Panc1 (cell line): ENCODE measurements at regions not wholly inside any gene's neighbourhood (a gene's known extent, or its start where the extent isn't known, plus 50 kb on each side); places are given as distances from the start of the nearest gene placed in this dataset.

Experiments
- ATAC-seq: fragments of 200-7000 bp; cut with Tn5 transposase; 2 replicates; pipeline ENCODE4 v1.9.1; 2020; ENCODE audit warnings: mild to moderate bottlenecking, moderate library complexity
- BruUV-seq: library from RNA; stranded (reverse); fragments of 400-500 nt; replicated peaks from 2 replicates; lab custom pipeline; 2021; lab: Mats Ljungman, UMichigan
- CTCF ChIA-PET: fragments of 300-600 bp; sonication (Branson Sonifier 250); formaldehyde crosslinking; loops from one replicate; lab custom pipeline; 2022; ENCODE audit warnings: antibody characterized with exemption; lab: Charles Lee
- POLR2A ChIA-PET: fragments of 300-600 bp; sonication (Branson Sonifier 250); formaldehyde crosslinking; loops from one replicate; lab custom pipeline; 2022; ENCODE audit warnings: antibody characterized with exemption; lab: Charles Lee
- DNase-seq: peaks from one replicate; pipeline ENCODE4 v3.0.0-alpha.2; 2010; ENCODE audit warnings: low read depth, low spot score
- H3K27ac ChIP-seq: 2 replicates; pipeline ENCODE4 v1.5.1; 2011; ENCODE audit warnings: mild to moderate bottlenecking, low read length, inconsistent platforms
- H3K27me3 ChIP-seq: fragments of 200-500 bp; sonication (Bioruptor generic); 2 replicates; pipeline ENCODE4 v1.6.0; 2014; ENCODE audit warnings: low read length, inconsistent platforms; ENCODE audit not compliant: control insufficient read depth, insufficient read depth
- H3K36me3 ChIP-seq: fragments of 200-500 bp; sonication (Bioruptor generic); 2 replicates; pipeline ENCODE4 v1.5.1; 2014; ENCODE audit warnings: inconsistent platforms, mild to moderate bottlenecking, low read length, moderate library complexity; ENCODE audit not compliant: control insufficient read depth, insufficient read depth
- H3K4me1 ChIP-seq: 2 replicates; pipeline ENCODE4 v1.5.1; 2011; ENCODE audit warnings: inconsistent platforms, mild to moderate bottlenecking, low read length, moderate library complexity; ENCODE audit not compliant: control insufficient read depth, insufficient read depth
- H3K4me3 ChIP-seq, 2 experiments: 2 replicates each; pipeline ENCODE4 v1.5.1; 2011 to 2012; ENCODE audit warnings: low read depth in 2 of 2, low read length in 2 of 2, mild to moderate bottlenecking in 2 of 2, inconsistent platforms in 1 of 2, moderate library complexity in 1 of 2
- H3K9me3 ChIP-seq: fragments of 200-500 bp; sonication (Bioruptor generic); 2 replicates; pipeline ENCODE4 v1.5.1; 2014; ENCODE audit warnings: low read depth, mild to moderate bottlenecking, inconsistent platforms, low read length, moderate library complexity; ENCODE audit not compliant: control insufficient read depth, insufficient read depth
- POLR2AphosphoS5 ChIP-seq: IDR thresholded peaks from 2 replicates; pipeline ENCODE4 v1.6.1; 2012; ENCODE audit warnings: mild to moderate bottlenecking, low read depth, low read length, moderate library complexity
- REST ChIP-seq, 2 experiments: IDR thresholded peaks; 2 replicates each; pipeline ENCODE4 v1.6.1; 2011 to 2012; ENCODE audit warnings: low read depth in 2 of 2, control low read depth in 1 of 2, low read length in 1 of 2, mild to moderate bottlenecking in 1 of 2, moderate library complexity in 1 of 2; ENCODE audit not compliant: insufficient read depth in 1 of 2
- SIN3A ChIP-seq: IDR thresholded peaks from 2 replicates; pipeline ENCODE4 v1.6.1; 2012; ENCODE audit warnings: low read depth, mild to moderate bottlenecking, low read length, moderate library complexity, borderline replicate concordance; ENCODE audit not compliant: insufficient read depth
- TCF7L2 ChIP-seq: IDR thresholded peaks from 2 replicates; pipeline ENCODE4 v1.6.1; 2011; ENCODE audit warnings: mild to moderate bottlenecking, low read depth, low read length, inconsistent platforms
- in situ Hi-C: cut with HindIII; loops from 2 replicates; pipeline ENCODE4 v1.10.0; 2016; ENCODE audit warnings: low sequenced_read_pairs, low pct_unique_long_range_greater_than_20kb
- intact Hi-C: fragments of 100-400 bp; cut with micrococcal nuclease; formaldehyde crosslinking; loops from one replicate; pipeline ENCODE4 v1.10.0; 2022; ENCODE audit not compliant: unreplicated experiment
- TF ChIP-seq, protein P1 (sequence below): fragments of 450-650 bp; IDR thresholded peaks from 2 replicates; pipeline ENCODE4 v1.5.1; 2017; ENCODE audit warnings: mild to moderate bottlenecking

DNA sequence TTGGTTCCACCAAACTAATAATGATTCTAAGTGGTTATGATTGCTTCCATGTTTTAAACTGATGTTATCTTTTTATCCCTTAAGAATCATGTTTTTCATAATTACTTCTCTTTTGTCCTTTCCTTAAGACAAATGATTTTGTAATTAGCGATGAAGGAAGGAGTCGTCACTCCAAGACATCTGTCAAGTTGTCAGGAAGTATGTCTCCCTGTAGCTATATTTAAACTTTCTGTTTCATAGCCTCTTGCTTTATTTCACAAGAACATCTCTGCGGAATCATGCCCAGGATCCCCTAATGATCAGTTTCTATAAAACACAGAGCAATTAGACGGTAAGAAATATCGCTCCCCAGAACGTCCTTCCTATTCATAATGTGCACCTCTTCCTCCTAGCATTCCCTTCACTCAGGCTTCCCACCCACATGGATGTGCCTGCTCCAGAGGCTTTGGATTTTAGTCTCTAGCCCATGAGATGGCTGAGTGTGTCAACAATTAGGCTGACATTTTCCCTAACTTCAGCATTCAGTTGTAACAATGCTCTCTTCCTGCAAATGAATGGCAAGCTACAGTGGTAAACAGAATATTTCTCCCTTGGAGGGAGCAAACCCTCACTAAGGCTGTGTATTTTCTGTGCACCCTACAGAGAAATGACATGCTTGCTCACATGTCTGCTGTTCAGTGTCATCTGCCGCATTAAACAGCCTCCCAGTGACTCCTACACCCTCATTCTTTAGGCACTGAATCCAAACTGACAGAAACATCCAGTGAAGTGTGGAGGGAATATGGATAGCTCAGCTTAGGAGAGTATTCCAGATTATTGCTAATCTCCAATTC lies 879.6 kb upstream of the CELF4 start:
- in situ Hi-C loops = no loop called here

GRCh38 chr18:38427736-38428135 lies 862.1 kb upstream of the CELF4 start:
- Histone ChIP-seq H3K4me3 (no peak overlapping the region), H3K4me1 (no peaks in the 10 kb centered on the region), H3K9me3 (no peaks in the 10 kb centered on the region), H3K27me3 (no peaks in the 10 kb centered on the region), H3K27ac (no peak overlapping the region), H3K36me3 (no peaks in the 10 kb centered on the region)
- no peak for DNase-seq
- in situ Hi-C loops = no loop called here
- ChIA-PET POLR2A (no interaction called here), CTCF (no interaction called here)
- BruUV-seq = no TSS peak
- no peak for TF ChIP-seq POLR2AphosphoS5
- TF ChIP-seq, protein P1, sequence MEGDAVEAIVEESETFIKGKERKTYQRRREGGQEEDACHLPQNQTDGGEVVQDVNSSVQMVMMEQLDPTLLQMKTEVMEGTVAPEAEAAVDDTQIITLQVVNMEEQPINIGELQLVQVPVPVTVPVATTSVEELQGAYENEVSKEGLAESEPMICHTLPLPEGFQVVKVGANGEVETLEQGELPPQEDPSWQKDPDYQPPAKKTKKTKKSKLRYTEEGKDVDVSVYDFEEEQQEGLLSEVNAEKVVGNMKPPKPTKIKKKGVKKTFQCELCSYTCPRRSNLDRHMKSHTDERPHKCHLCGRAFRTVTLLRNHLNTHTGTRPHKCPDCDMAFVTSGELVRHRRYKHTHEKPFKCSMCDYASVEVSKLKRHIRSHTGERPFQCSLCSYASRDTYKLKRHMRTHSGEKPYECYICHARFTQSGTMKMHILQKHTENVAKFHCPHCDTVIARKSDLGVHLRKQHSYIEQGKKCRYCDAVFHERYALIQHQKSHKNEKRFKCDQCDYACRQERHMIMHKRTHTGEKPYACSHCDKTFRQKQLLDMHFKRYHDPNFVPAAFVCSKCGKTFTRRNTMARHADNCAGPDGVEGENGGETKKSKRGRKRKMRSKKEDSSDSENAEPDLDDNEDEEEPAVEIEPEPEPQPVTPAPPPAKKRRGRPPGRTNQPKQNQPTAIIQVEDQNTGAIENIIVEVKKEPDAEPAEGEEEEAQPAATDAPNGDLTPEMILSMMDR = no peak
- TF ChIP-seq REST (IDR thresholded peaks at IDR 0.05; ENCODE audit: insufficient read depth in 1 of 2, low read depth in 2 of 2, low read length in 1 of 2) = no peak
- no peak for TF ChIP-seq TCF7L2
- no peak for TF ChIP-seq SIN3A
- no peak for ATAC-seq
- intact Hi-C loops = no loop called here

More for the DNA sequence above, 879.6 kb upstream of the CELF4 start:
- no TSS peak for BruUV-seq
- H3K27ac ChIP-seq = no peak overlapping the region
- H3K4me3 ChIP-seq = no peak overlapping the region
- no peaks in the 10 kb centered on the region for H3K4me1 ChIP-seq
- no peak for DNase-seq
- no peaks in the 10 kb centered on the region for H3K9me3 ChIP-seq
- no peaks in the 10 kb centered on the region for H3K27me3 ChIP-seq
- H3K36me3 ChIP-seq = no peaks in the 10 kb centered on the region
- ChIA-PET CTCF (no interaction called here), POLR2A (no interaction called here)
- ATAC-seq = no peak
- TF ChIP-seq POLR2AphosphoS5 (no peak), TCF7L2 (no peak), SIN3A (no peak), REST (IDR thresholded peaks at IDR 0.05; ENCODE audit: insufficient read depth in 1 of 2, low read depth in 2 of 2, low read length in 1 of 2) (no peak)
- TF ChIP-seq, protein P1 = no peak
- intact Hi-C loops = no loop called here
